Mammary epithelial cell (primary cell): ENCODE measurements at regions not wholly inside any gene's neighbourhood (a gene's known extent, or its start where the extent isn't known, plus 50 kb on each side); places are given as distances from the start of the nearest gene placed in this dataset.
"Not testable (repeated sequence)": the region's sequence is repeated elsewhere in the genome, so short reads cannot be mapped to it uniquely, and the experiment has no call there.

Experiments used
- CTCF ChIP-seq, 2 donors: IDR thresholded peaks in 1 of 2; conservative IDR thresholded peaks in 1 of 2; 2 replicates each; pipeline ENCODE4 v1.5.1; 2011 to 2012; ENCODE audit warnings: inconsistent platforms in 2 of 2, low read length in 2 of 2, mild to moderate bottlenecking in 2 of 2, control low read depth in 1 of 2, low read depth in 1 of 2; ENCODE audit not compliant: insufficient read depth in 1 of 2; ENCODE audit errors: extremely low read depth in 1 of 2
- EZH2 ChIP-seq: IDR thresholded peaks from 2 replicates; pipeline ENCODE4 v1.6.1; 2012; ENCODE audit warnings: low read length, inconsistent platforms, borderline replicate concordance

- not testable (repeated sequence) for TF ChIP-seq CTCF (conservative IDR thresholded peaks at IDR 0.05 in 1 of 2, IDR thresholded peaks at IDR 0.05 in 1 of 2; ENCODE audit: extremely low read depth in 1 of 2, insufficient read depth in 1 of 2, low read depth in 1 of 2, low read length in 2 of 2); EZH2
Measured at GRCh38 chr14:19203250-19203972, 230.7 kb downstream of the POTEG start.
